Natural killer cell treated with Interleukin-12 subunit alpha and Interleukin-12 subunit beta and Interleukin-15 and Interleukin-18, amount 100 ng/mL, for 72 hours (primary cell): ENCODE measurements at regions not wholly inside any gene's neighbourhood (a gene's known extent, or its start where the extent isn't known, plus 50 kb on each side); places are given as distances from the start of the nearest gene placed in this dataset.

ENCODE experiments used
- ATAC-seq, 2 donors: fragments of 150-1000 bp; cut with Tn5 transposase in 1 of 2; sonication (Bioruptor Pico), chemical (Tn5 transposase) in 1 of 2; 2 replicates each; pipeline ENCODE4 v1.10.0; 2021
- DNase-seq: peaks from one replicate; pipeline ENCODE4 v3.0.0; 2022; ENCODE audit warnings: low spot score
- H3K27ac Mint-ChIP-seq, 2 donors: 1 replicate in 1 of 2; 2 replicates in 1 of 2; pipeline ENCODE4 v1.8.0; 2022; ENCODE audit warnings: mixed read lengths in 2 of 2, mild to moderate bottlenecking in 1 of 2, moderate library complexity in 1 of 2
- H3K27me3 Mint-ChIP-seq, 2 donors: 1 replicate in 1 of 2; 2 replicates in 1 of 2; pipeline ENCODE4 v1.8.0; 2022; ENCODE audit warnings: mixed read lengths in 2 of 2
- H3K36me3 Mint-ChIP-seq: one replicate; pipeline ENCODE4 v1.8.0; 2022; ENCODE audit warnings: mixed read lengths
- H3K4me1 Mint-ChIP-seq, 2 donors: 1 replicate in 1 of 2; 2 replicates in 1 of 2; pipeline ENCODE4 v1.8.0; 2022; ENCODE audit warnings: low read depth in 2 of 2, mixed read lengths in 2 of 2, mild to moderate bottlenecking in 1 of 2
- H3K4me3 Mint-ChIP-seq: one replicate; pipeline ENCODE4 v1.8.0; 2022; ENCODE audit warnings: mixed read lengths
- H3K9me3 Mint-ChIP-seq: 2 replicates; pipeline ENCODE4 v1.8.0; 2022; ENCODE audit warnings: mixed read lengths

- DNase-seq = no peak
- H3K4me3 Mint-ChIP-seq = no peak overlapping the region
- H3K27ac Mint-ChIP-seq = no peak overlapping the region
- H3K27me3 Mint-ChIP-seq = peaks cover under 1% of the 10 kb centered on the region in 2 donors
- H3K36me3 Mint-ChIP-seq = no peaks in the 10 kb centered on the region
- no peaks in the 10 kb centered on the region for H3K4me1 Mint-ChIP-seq
- no peaks in the 10 kb centered on the region for H3K9me3 Mint-ChIP-seq
- peak in 1 of 2 donors; percentile 11 for ATAC-seq
These were observed 1020.1 kb downstream of the TBC1D22A start for GRCh38 chr22:47782328-47783075.

- Mint-ChIP-seq H3K4me3 (no peak overlapping the region), H3K4me1 (no peaks in the 10 kb centered on the region), H3K9me3 (no peaks in the 10 kb centered on the region), H3K27ac (no peak overlapping the region), H3K36me3 (no peaks in the 10 kb centered on the region), H3K27me3 (peaks cover 0 to 2% of the 10 kb centered on the region in 2 donors)
- ATAC-seq (no peak), DNase-seq (no peak)
These were observed 1019.1 kb downstream of the TBC1D22A start for GRCh38 chr22:47781427-47782111.

GRCh38 chr22:47781024-47781423, 1018.6 kb downstream of the TBC1D22A start:
- ATAC-seq (no peak), DNase-seq (no peak)
- H3K27ac Mint-ChIP-seq = no peak overlapping the region
- H3K4me1 Mint-ChIP-seq = no peaks in the 10 kb centered on the region
- peaks cover 0 to 4% of the 10 kb centered on the region in 2 donors for H3K27me3 Mint-ChIP-seq
- no peak overlapping the region for H3K4me3 Mint-ChIP-seq
- no peaks in the 10 kb centered on the region for H3K9me3 Mint-ChIP-seq
- H3K36me3 Mint-ChIP-seq = no peaks in the 10 kb centered on the region

GRCh38 chr22:47780281-47780875, 1017.9 kb downstream of the TBC1D22A start:
- ATAC-seq = no peak
- H3K27ac Mint-ChIP-seq = no peak overlapping the region
- H3K4me1 Mint-ChIP-seq = no peaks in the 10 kb centered on the region

GRCh38 chr22:47779474-47779873, 1017.0 kb downstream of the TBC1D22A start:
- peaks cover 11 to 13% of the 10 kb centered on the region in 2 donors for H3K27me3 Mint-ChIP-seq
- no peaks in the 10 kb centered on the region for H3K9me3 Mint-ChIP-seq
- H3K27ac Mint-ChIP-seq = no peak overlapping the region
- no peaks in the 10 kb centered on the region for H3K36me3 Mint-ChIP-seq
- DNase-seq = no peak
- H3K4me1 Mint-ChIP-seq = no peaks in the 10 kb centered on the region
- ATAC-seq = no peak
- no peak overlapping the region for H3K4me3 Mint-ChIP-seq

More at GRCh38 chr22:47780281-47780875, 1017.9 kb downstream of the TBC1D22A start:
- Mint-ChIP-seq H3K9me3 (no peaks in the 10 kb centered on the region), H3K27me3 (peaks cover 4 to 5% of the 10 kb centered on the region in 2 donors), H3K36me3 (no peaks in the 10 kb centered on the region), H3K4me3 (no peak overlapping the region)
- DNase-seq = no peak

GRCh38 chr22:47778160-47778658, 1015.8 kb downstream of the TBC1D22A start:
- no peak overlapping the region for H3K4me3 Mint-ChIP-seq
- DNase-seq (no peak), ATAC-seq (no peak)
- peaks cover 15 to 25% of the 10 kb centered on the region in 2 donors for H3K27me3 Mint-ChIP-seq
- no peak overlapping the region for H3K27ac Mint-ChIP-seq
- H3K36me3 Mint-ChIP-seq = no peaks in the 10 kb centered on the region
- H3K4me1 Mint-ChIP-seq = no peaks in the 10 kb centered on the region
- no peaks in the 10 kb centered on the region for H3K9me3 Mint-ChIP-seq

GRCh38 chr22:47777426-47777825, 1015.0 kb downstream of the TBC1D22A start:
- Mint-ChIP-seq H3K27me3 (peaks cover 15 to 25% of the 10 kb centered on the region in 2 donors), H3K9me3 (no peaks in the 10 kb centered on the region), H3K36me3 (no peaks in the 10 kb centered on the region), H3K4me3 (no peak overlapping the region), H3K4me1 (no peaks in the 10 kb centered on the region), H3K27ac (no peak overlapping the region)
- DNase-seq = no peak
- no peak for ATAC-seq

- Mint-ChIP-seq H3K4me1 (no peaks in the 10 kb centered on the region), H3K36me3 (no peaks in the 10 kb centered on the region), H3K27me3 (peaks cover 18 to 28% of the 10 kb centered on the region in 2 donors), H3K9me3 (no peaks in the 10 kb centered on the region), H3K27ac (no peak overlapping the region), H3K4me3 (no peak overlapping the region)
- ATAC-seq (no peak), DNase-seq (no peak)
These were observed 1013.9 kb downstream of the TBC1D22A start for GRCh38 chr22:47776329-47776728.

GRCh38 chr22:47775686-47776085, 1013.2 kb downstream of the TBC1D22A start:
- no peak overlapping the region for H3K4me3 Mint-ChIP-seq
- H3K9me3 Mint-ChIP-seq = no peaks in the 10 kb centered on the region
- peaks cover 21 to 35% of the 10 kb centered on the region in 2 donors for H3K27me3 Mint-ChIP-seq

GRCh38 chr22:47775191-47775590, 1012.7 kb downstream of the TBC1D22A start:
- ATAC-seq (no peak), DNase-seq (no peak)
- peaks cover 23 to 39% of the 10 kb centered on the region in 2 donors for H3K27me3 Mint-ChIP-seq
- H3K4me3 Mint-ChIP-seq = no peak overlapping the region
- H3K9me3 Mint-ChIP-seq = no peaks in the 10 kb centered on the region
- no peaks in the 10 kb centered on the region for H3K36me3 Mint-ChIP-seq
- no peaks in the 10 kb centered on the region for H3K4me1 Mint-ChIP-seq
- H3K27ac Mint-ChIP-seq = no peak overlapping the region

More at GRCh38 chr22:47775686-47776085, 1013.2 kb downstream of the TBC1D22A start:
- H3K27ac Mint-ChIP-seq = no peak overlapping the region
- no peaks in the 10 kb centered on the region for H3K36me3 Mint-ChIP-seq
- DNase-seq (no peak), ATAC-seq (no peak)
- no peaks in the 10 kb centered on the region for H3K4me1 Mint-ChIP-seq

- Mint-ChIP-seq H3K9me3 (no peaks in the 10 kb centered on the region), H3K36me3 (no peaks in the 10 kb centered on the region), H3K4me1 (no peaks in the 10 kb centered on the region), H3K27ac (no peak overlapping the region), H3K27me3 (peaks cover 31 to 46% of the 10 kb centered on the region in 2 donors), H3K4me3 (no peak overlapping the region)
- no peak for DNase-seq
- ATAC-seq = no peak
These were observed 1011.2 kb downstream of the TBC1D22A start for GRCh38 chr22:47773635-47774034.

GRCh38 chr22:47772864-47773263, 1010.4 kb downstream of the TBC1D22A start:
- H3K4me3 Mint-ChIP-seq = no peak overlapping the region
- no peaks in the 10 kb centered on the region for H3K4me1 Mint-ChIP-seq
- DNase-seq (no peak), ATAC-seq (no peak)
- no peak overlapping the region for H3K27ac Mint-ChIP-seq
- H3K27me3 Mint-ChIP-seq = peaks cover 32 to 49% of the 10 kb centered on the region in 2 donors
- no peaks in the 10 kb centered on the region for H3K36me3 Mint-ChIP-seq
- no peaks in the 10 kb centered on the region for H3K9me3 Mint-ChIP-seq

GRCh38 chr22:47769652-47770051, 1007.2 kb downstream of the TBC1D22A start:
- no peak for DNase-seq
- H3K27ac Mint-ChIP-seq = no peak overlapping the region
- H3K4me3 Mint-ChIP-seq = no peak overlapping the region
- H3K4me1 Mint-ChIP-seq = no peaks in the 10 kb centered on the region
- no peaks in the 10 kb centered on the region for H3K9me3 Mint-ChIP-seq
- peaks cover 33 to 48% of the 10 kb centered on the region in 2 donors for H3K27me3 Mint-ChIP-seq
- no peak for ATAC-seq
- no peaks in the 10 kb centered on the region for H3K36me3 Mint-ChIP-seq

GRCh38 chr22:47768027-47768426, 1005.6 kb downstream of the TBC1D22A start:
- ATAC-seq (no peak), DNase-seq (no peak)
- Mint-ChIP-seq H3K36me3 (no peaks in the 10 kb centered on the region), H3K27ac (no peak overlapping the region), H3K4me1 (no peaks in the 10 kb centered on the region), H3K4me3 (no peak overlapping the region), H3K27me3 (peaks cover 30 to 43% of the 10 kb centered on the region in 2 donors), H3K9me3 (no peaks in the 10 kb centered on the region)
